ENCODE measurements at regions not wholly inside any gene's neighbourhood (a gene's known extent, or its start where the extent isn't known, plus 50 kb on each side); places are given as distances from the start of the nearest gene placed in this dataset.

GRCh38 chr15:96416218-96416933, 85.9 kb downstream of the NR2F2 start:
- DNase-seq (ENCODE audit: low spot score), result no peak
- in situ Hi-C loops (cut with HindIII; ENCODE audit: extremely low pct_ligation_motif_present, low pct_unique_long_range_greater_than_20kb), result no loop called here
- no TSS peak for BruUV-seq (replicated peaks)
- no peaks in the 10 kb centered on the region for H4K20me1 ChIP-seq (ENCODE audit: insufficient read depth, low read length)
- H3K4me2 ChIP-seq (ENCODE audit: low read depth, low read length), result no peak overlapping the region
- no peak for ATAC-seq
- no peak overlapping the region for H2AFZ ChIP-seq (ENCODE audit: low read length)
- H3K27ac ChIP-seq (ENCODE audit: extremely low read length, insufficient read depth, low read length), result no peak overlapping the region
- 26% methylated on average over 25 of the region's 58 CpGs for WGBS (ENCODE audit: low lambda C conversion rate)
- POLR2A ChIA-PET, result no interaction called here
- H3K4me1 ChIP-seq (ENCODE audit: insufficient read depth, low read length), result no peaks in the 10 kb centered on the region
- H3K9me3 ChIP-seq (ENCODE audit: low read length), result no peaks in the 10 kb centered on the region
- no peak overlapping the region; a peak in 1 of 6 replicates for H3K4me3 ChIP-seq (replicated peaks in 1 of 3; ENCODE audit: insufficient read depth in 1 of 3, low read depth in 2 of 3, low read length in 3 of 3)
- no peaks in the 10 kb centered on the region for H3K36me3 ChIP-seq (replicated peaks in 1 of 2; ENCODE audit: control insufficient read depth in 1 of 2, insufficient read depth in 2 of 2, low read length in 2 of 2)
- CTCF ChIA-PET (ENCODE audit: low intra/inter-chr PET ratio, low total read pairs), result no interaction called here
- H3K79me2 ChIP-seq (ENCODE audit: insufficient read depth, low read length), result no peaks in the 10 kb centered on the region
- no peak overlapping the region for H3K9ac ChIP-seq (ENCODE audit: insufficient read depth, low read depth, low read length)
- intact Hi-C loops (cut with micrococcal nuclease; ENCODE audit: unreplicated experiment), result no loop called here
- FAIRE-seq, result no peak
- peaks cover 2 to 60% of the 10 kb centered on the region in 2 experiments; a peak in 4 of 5 replicates for H3K27me3 ChIP-seq (ENCODE audit: control insufficient read depth in 1 of 2, insufficient read depth in 2 of 2, low read length in 2 of 2)
- no peak for TF ChIP-seq ZNF724P (CRISPR knock-in tag; IDR thresholded peaks at IDR 0.05; ENCODE audit: borderline replicate concordance)
- TF ChIP-seq PAF1 (CRISPR knock-in tag; IDR thresholded peaks at IDR 0.05), result no peak
- TF ChIP-seq KLF16 (CRISPR knock-in tag; IDR thresholded peaks at IDR 0.05), result no peak
- TF ChIP-seq ZNF414 (CRISPR knock-in tag; IDR thresholded peaks at IDR 0.05), result no peak
- TF ChIP-seq ZNF333 (CRISPR knock-in tag; IDR thresholded peaks at IDR 0.05; ENCODE audit: borderline replicate concordance), result no peak
- TF ChIP-seq ZBTB42 (CRISPR knock-in tag; IDR thresholded peaks at IDR 0.05), result no peak
- no peak for TF ChIP-seq PBX2 (CRISPR knock-in tag; IDR thresholded peaks at IDR 0.05)
- no peak for TF ChIP-seq POLR2AphosphoS5 (IDR thresholded peaks at IDR 0.05; ENCODE audit: low read depth, low read length)
- TF ChIP-seq RFX3 (CRISPR knock-in tag; IDR thresholded peaks at IDR 0.05), result no peak
- no peak for TF ChIP-seq ZBTB33 (CRISPR knock-in tag; IDR thresholded peaks at IDR 0.05)
- TF ChIP-seq ZNF567 (CRISPR knock-in tag; IDR thresholded peaks at IDR 0.05; ENCODE audit: borderline replicate concordance), result no peak
- TF ChIP-seq ARID4A (CRISPR knock-in tag; IDR thresholded peaks at IDR 0.05; ENCODE audit: borderline replicate concordance), result no peak
- no peak for TF ChIP-seq NFKB2 (CRISPR knock-in tag; IDR thresholded peaks at IDR 0.05; ENCODE audit: borderline replicate concordance)
- no peak for TF ChIP-seq RBAK (CRISPR knock-in tag; IDR thresholded peaks at IDR 0.05)
- TF ChIP-seq IRF9 (CRISPR knock-in tag; IDR thresholded peaks at IDR 0.05; ENCODE audit: borderline replicate concordance), result no peak
- no peak for TF ChIP-seq ZNF678 (CRISPR knock-in tag; IDR thresholded peaks at IDR 0.05)

Measured in HepG2 (cell line).